ENCODE measurements at regions not wholly inside any gene's neighbourhood (a gene's known extent, or its start where the extent isn't known, plus 50 kb on each side); places are given as distances from the start of the nearest gene placed in this dataset.

GRCh38 chr14:76312821-76313220 lies 63.1 kb upstream of the ESRRB start:
- H3K4me3 ChIP-seq (ENCODE audit: low read depth in 2 of 2, low read length in 2 of 2): no peak overlapping the region
- ATAC-seq (no peak), DNase-seq (ENCODE audit: low read depth, low spot score) (no peak)
- CTCF ChIA-PET: no interaction called here
- in situ Hi-C loops (cut with HindIII; ENCODE audit: low pct_unique_long_range_greater_than_20kb, low sequenced_read_pairs): no loop called here
- intact Hi-C loops (cut with micrococcal nuclease; ENCODE audit: unreplicated experiment): no loop called here
- POLR2A ChIA-PET: no interaction called here
- H3K9me3 ChIP-seq (ENCODE audit: control insufficient read depth, insufficient read depth, low read depth, low read length): no peaks in the 10 kb centered on the region
- no peaks in the 10 kb centered on the region; the same call in 1 of the 2 replicates for H3K27me3 ChIP-seq (ENCODE audit: control insufficient read depth, insufficient read depth, low read length)
- TF ChIP-seq TCF7L2 (IDR thresholded peaks at IDR 0.05; ENCODE audit: low read depth, low read length) (no peak), POLR2AphosphoS5 (IDR thresholded peaks at IDR 0.05; ENCODE audit: low read depth, low read length) (no peak), REST (IDR thresholded peaks at IDR 0.05; ENCODE audit: insufficient read depth in 1 of 2, low read depth in 2 of 2, low read length in 1 of 2) (no peak), SIN3A (IDR thresholded peaks at IDR 0.05; ENCODE audit: borderline replicate concordance, insufficient read depth, low read depth, low read length) (no peak), CTCF (IDR thresholded peaks at IDR 0.05) (no peak)
- no TSS peak for BruUV-seq (replicated peaks)
- H3K4me1 ChIP-seq (ENCODE audit: control insufficient read depth, insufficient read depth, low read length): no peaks in the 10 kb centered on the region
- no peak overlapping the region for H3K27ac ChIP-seq (ENCODE audit: low read length)
- H3K36me3 ChIP-seq (ENCODE audit: control insufficient read depth, insufficient read depth, low read length): no peaks in the 10 kb centered on the region

GRCh38 chr14:76313303-76313702 lies 62.6 kb upstream of the ESRRB start:
- no peaks in the 10 kb centered on the region for H3K4me1 ChIP-seq (ENCODE audit: control insufficient read depth, insufficient read depth, low read length)
- BruUV-seq (replicated peaks): no TSS peak
- H3K27me3 ChIP-seq (ENCODE audit: control insufficient read depth, insufficient read depth, low read length): no peaks in the 10 kb centered on the region; the same call in 1 of the 2 replicates
- in situ Hi-C loops (cut with HindIII; ENCODE audit: low pct_unique_long_range_greater_than_20kb, low sequenced_read_pairs): no loop called here
- ChIA-PET POLR2A (no interaction called here), CTCF (no interaction called here)
- H3K27ac ChIP-seq (ENCODE audit: low read length): no peak overlapping the region
- H3K4me3 ChIP-seq (ENCODE audit: low read depth in 2 of 2, low read length in 2 of 2): no peak overlapping the region
- ATAC-seq (no peak), DNase-seq (ENCODE audit: low read depth, low spot score) (no peak)
- intact Hi-C loops (cut with micrococcal nuclease; ENCODE audit: unreplicated experiment): no loop called here
- no peaks in the 10 kb centered on the region for H3K36me3 ChIP-seq (ENCODE audit: control insufficient read depth, insufficient read depth, low read length)
- TF ChIP-seq TCF7L2 (IDR thresholded peaks at IDR 0.05; ENCODE audit: low read depth, low read length) (no peak), REST (IDR thresholded peaks at IDR 0.05; ENCODE audit: insufficient read depth in 1 of 2, low read depth in 2 of 2, low read length in 1 of 2) (no peak), SIN3A (IDR thresholded peaks at IDR 0.05; ENCODE audit: borderline replicate concordance, insufficient read depth, low read depth, low read length) (no peak), POLR2AphosphoS5 (IDR thresholded peaks at IDR 0.05; ENCODE audit: low read depth, low read length) (no peak), CTCF (IDR thresholded peaks at IDR 0.05) (no peak)
- H3K9me3 ChIP-seq (ENCODE audit: control insufficient read depth, insufficient read depth, low read depth, low read length): no peaks in the 10 kb centered on the region
